Ishikawa (cell line): ENCODE measurements at regions not wholly inside any gene's neighbourhood (a gene's known extent, or its start where the extent isn't known, plus 50 kb on each side); places are given as distances from the start of the nearest gene placed in this dataset.

Experiments
- RAD21 ChIP-seq: IDR thresholded peaks from 2 replicates; pipeline ENCODE4 v1.6.1; 2012; ENCODE audit warnings: low read depth
- TAF1 ChIP-seq: IDR thresholded peaks from 2 replicates; pipeline ENCODE4 v1.6.1; 2012; ENCODE audit warnings: low read depth, mild to moderate bottlenecking
- YY1 ChIP-seq: IDR thresholded peaks from 2 replicates; pipeline ENCODE4 v1.6.1; 2012; ENCODE audit warnings: low read depth

DNA sequence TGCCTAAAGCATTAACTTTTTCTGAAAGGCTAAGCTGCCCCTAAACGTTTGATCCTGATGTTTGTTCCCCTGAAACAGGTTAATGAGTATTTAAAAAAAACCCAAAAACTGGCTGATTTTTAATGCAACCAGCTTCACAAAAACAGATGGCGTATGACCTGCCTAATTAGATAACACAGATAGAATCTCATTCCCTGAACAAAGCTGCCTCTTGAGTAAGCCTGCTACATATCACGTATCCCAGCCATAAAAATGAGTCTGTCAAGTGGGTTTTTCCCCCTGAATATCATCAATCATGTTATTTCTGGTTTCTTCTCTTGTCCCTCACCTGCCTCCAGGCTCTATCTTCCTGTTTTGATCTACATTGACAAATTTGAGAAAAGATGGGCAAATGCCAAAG, 154.2 kb upstream of the FAM9B start:
- TF ChIP-seq YY1 (no peak), TAF1 (no peak), RAD21 (no peak)
